ENCODE measurements at regions not wholly inside any gene's neighbourhood (a gene's known extent, or its start where the extent isn't known, plus 50 kb on each side); places are given as distances from the start of the nearest gene placed in this dataset.

GRCh38 chr20:17856837-17857605 lies 111.6 kb downstream of the SNX5 start:
- no peaks in the 10 kb centered on the region for H3K36me3 ChIP-seq (ENCODE audit: control insufficient read depth, insufficient read depth, low read length)
- no peaks in the 10 kb centered on the region for H3K27me3 ChIP-seq (ENCODE audit: control insufficient read depth, insufficient read depth, low read length)
- TF ChIP-seq CTCF (IDR thresholded peaks at IDR 0.05; ENCODE audit: insufficient read depth, low read length, severe bottlenecking), result no peak
- no peak for FAIRE-seq
- no peak for DNase-seq (ENCODE audit: low read depth)
- no peak overlapping the region for H3K4me3 ChIP-seq (ENCODE audit: low read depth, low read length)

- no peaks in the 10 kb centered on the region for H3K36me3 ChIP-seq (ENCODE audit: control insufficient read depth, insufficient read depth, low read length)
- FAIRE-seq (no peak), DNase-seq (ENCODE audit: low read depth) (no peak)
- no peak for TF ChIP-seq CTCF (IDR thresholded peaks at IDR 0.05; ENCODE audit: insufficient read depth, low read length, severe bottlenecking)
- no peak overlapping the region for H3K4me3 ChIP-seq (ENCODE audit: low read depth, low read length)
- no peaks in the 10 kb centered on the region for H3K27me3 ChIP-seq (ENCODE audit: control insufficient read depth, insufficient read depth, low read length)
Observed at GRCh38 chr20:17856024-17856564, 112.5 kb downstream of the SNX5 start.

GRCh38 chr20:17854307-17854903 lies 114.2 kb downstream of the SNX5 start:
- H3K4me3 ChIP-seq (ENCODE audit: low read depth, low read length), result no peak overlapping the region
- no peaks in the 10 kb centered on the region for H3K27me3 ChIP-seq (ENCODE audit: control insufficient read depth, insufficient read depth, low read length)
- no peak for TF ChIP-seq CTCF (IDR thresholded peaks at IDR 0.05; ENCODE audit: insufficient read depth, low read length, severe bottlenecking)
- FAIRE-seq (no peak), DNase-seq (ENCODE audit: low read depth) (peak; percentile 49)
- no peaks in the 10 kb centered on the region for H3K36me3 ChIP-seq (ENCODE audit: control insufficient read depth, insufficient read depth, low read length)

- TF ChIP-seq CTCF (IDR thresholded peaks at IDR 0.05; ENCODE audit: insufficient read depth, low read length, severe bottlenecking), result no peak
- H3K4me3 ChIP-seq (ENCODE audit: low read depth, low read length), result no peak overlapping the region
- FAIRE-seq, result no peak
- H3K27me3 ChIP-seq (ENCODE audit: control insufficient read depth, insufficient read depth, low read length), result no peaks in the 10 kb centered on the region
- no peak for DNase-seq (ENCODE audit: low read depth)
- H3K36me3 ChIP-seq (ENCODE audit: control insufficient read depth, insufficient read depth, low read length), result no peaks in the 10 kb centered on the region
Observed at GRCh38 chr20:17852323-17852722, 116.3 kb downstream of the SNX5 start.

- H3K36me3 ChIP-seq (ENCODE audit: control insufficient read depth, insufficient read depth, low read length), result no peaks in the 10 kb centered on the region
- no peak for FAIRE-seq
- TF ChIP-seq CTCF (IDR thresholded peaks at IDR 0.05; ENCODE audit: insufficient read depth, low read length, severe bottlenecking), result no peak
- no peak overlapping the region for H3K4me3 ChIP-seq (ENCODE audit: low read depth, low read length)
- no peaks in the 10 kb centered on the region for H3K27me3 ChIP-seq (ENCODE audit: control insufficient read depth, insufficient read depth, low read length)
- DNase-seq (ENCODE audit: low read depth), result no peak
Observed at GRCh38 chr20:17850684-17851026, 117.9 kb downstream of the SNX5 start.

Data from bronchial epithelial cell (primary cell).